ENCODE measurements at regions not wholly inside any gene's neighbourhood (a gene's known extent, or its start where the extent isn't known, plus 50 kb on each side); places are given as distances from the start of the nearest gene placed in this dataset.

- Histone ChIP-seq H3K9me2 (ENCODE audit: insufficient read depth, low read length) (no peaks in the 10 kb centered on the region), H3K9ac (ENCODE audit: low read length) (no peak overlapping the region), H3K27ac (ENCODE audit: low read length) (no peak overlapping the region), H3K36me3 (ENCODE audit: insufficient read depth, low read length) (no peaks in the 10 kb centered on the region), H3K4me3 (ENCODE audit: low read length) (no peak overlapping the region), H3K27me3 (ENCODE audit: insufficient read depth, low read depth, low read length) (no peaks in the 10 kb centered on the region), H3K79me2 (replicated peaks; ENCODE audit: insufficient read depth, low read length) (no peaks in the 10 kb centered on the region), H2AFZ (ENCODE audit: low read depth, low read length) (no peak overlapping the region), H3K9me3 (ENCODE audit: low read length) (no peaks in the 10 kb centered on the region), H4K20me1 (ENCODE audit: insufficient read depth) (no peaks in the 10 kb centered on the region), H3K4me2 (ENCODE audit: low read length) (no peak overlapping the region), H3F3A (ENCODE audit: insufficient read depth, low read length, poor library complexity, severe bottlenecking) (no peaks in the 10 kb centered on the region)
- TF ChIP-seq POLR2AphosphoS5 (IDR thresholded peaks at IDR 0.05) (no peak), TAF1 (IDR thresholded peaks at IDR 0.05; ENCODE audit: low read depth) (no peak), RAD21 (conservative IDR thresholded peaks at IDR 0.05) (no peak), MXI1 (conservative IDR thresholded peaks at IDR 0.05; ENCODE audit: poor library complexity, severe bottlenecking) (no peak), EP300 (conservative IDR thresholded peaks at IDR 0.05; ENCODE audit: poor library complexity, severe bottlenecking) (no peak), SMC3 (conservative IDR thresholded peaks at IDR 0.05; ENCODE audit: poor library complexity) (no peak), EZH2 (IDR thresholded peaks at IDR 0.05; ENCODE audit: borderline replicate concordance, insufficient read depth, low read length, poor library complexity, severe bottlenecking) (no peak)
- TF ChIP-seq, protein P1, sequence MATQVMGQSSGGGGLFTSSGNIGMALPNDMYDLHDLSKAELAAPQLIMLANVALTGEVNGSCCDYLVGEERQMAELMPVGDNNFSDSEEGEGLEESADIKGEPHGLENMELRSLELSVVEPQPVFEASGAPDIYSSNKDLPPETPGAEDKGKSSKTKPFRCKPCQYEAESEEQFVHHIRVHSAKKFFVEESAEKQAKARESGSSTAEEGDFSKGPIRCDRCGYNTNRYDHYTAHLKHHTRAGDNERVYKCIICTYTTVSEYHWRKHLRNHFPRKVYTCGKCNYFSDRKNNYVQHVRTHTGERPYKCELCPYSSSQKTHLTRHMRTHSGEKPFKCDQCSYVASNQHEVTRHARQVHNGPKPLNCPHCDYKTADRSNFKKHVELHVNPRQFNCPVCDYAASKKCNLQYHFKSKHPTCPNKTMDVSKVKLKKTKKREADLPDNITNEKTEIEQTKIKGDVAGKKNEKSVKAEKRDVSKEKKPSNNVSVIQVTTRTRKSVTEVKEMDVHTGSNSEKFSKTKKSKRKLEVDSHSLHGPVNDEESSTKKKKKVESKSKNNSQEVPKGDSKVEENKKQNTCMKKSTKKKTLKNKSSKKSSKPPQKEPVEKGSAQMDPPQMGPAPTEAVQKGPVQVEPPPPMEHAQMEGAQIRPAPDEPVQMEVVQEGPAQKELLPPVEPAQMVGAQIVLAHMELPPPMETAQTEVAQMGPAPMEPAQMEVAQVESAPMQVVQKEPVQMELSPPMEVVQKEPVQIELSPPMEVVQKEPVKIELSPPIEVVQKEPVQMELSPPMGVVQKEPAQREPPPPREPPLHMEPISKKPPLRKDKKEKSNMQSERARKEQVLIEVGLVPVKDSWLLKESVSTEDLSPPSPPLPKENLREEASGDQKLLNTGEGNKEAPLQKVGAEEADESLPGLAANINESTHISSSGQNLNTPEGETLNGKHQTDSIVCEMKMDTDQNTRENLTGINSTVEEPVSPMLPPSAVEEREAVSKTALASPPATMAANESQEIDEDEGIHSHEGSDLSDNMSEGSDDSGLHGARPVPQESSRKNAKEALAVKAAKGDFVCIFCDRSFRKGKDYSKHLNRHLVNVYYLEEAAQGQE (IDR thresholded peaks at IDR 0.05; ENCODE audit: borderline replicate concordance), result no peak
- TF ChIP-seq, protein P2, sequence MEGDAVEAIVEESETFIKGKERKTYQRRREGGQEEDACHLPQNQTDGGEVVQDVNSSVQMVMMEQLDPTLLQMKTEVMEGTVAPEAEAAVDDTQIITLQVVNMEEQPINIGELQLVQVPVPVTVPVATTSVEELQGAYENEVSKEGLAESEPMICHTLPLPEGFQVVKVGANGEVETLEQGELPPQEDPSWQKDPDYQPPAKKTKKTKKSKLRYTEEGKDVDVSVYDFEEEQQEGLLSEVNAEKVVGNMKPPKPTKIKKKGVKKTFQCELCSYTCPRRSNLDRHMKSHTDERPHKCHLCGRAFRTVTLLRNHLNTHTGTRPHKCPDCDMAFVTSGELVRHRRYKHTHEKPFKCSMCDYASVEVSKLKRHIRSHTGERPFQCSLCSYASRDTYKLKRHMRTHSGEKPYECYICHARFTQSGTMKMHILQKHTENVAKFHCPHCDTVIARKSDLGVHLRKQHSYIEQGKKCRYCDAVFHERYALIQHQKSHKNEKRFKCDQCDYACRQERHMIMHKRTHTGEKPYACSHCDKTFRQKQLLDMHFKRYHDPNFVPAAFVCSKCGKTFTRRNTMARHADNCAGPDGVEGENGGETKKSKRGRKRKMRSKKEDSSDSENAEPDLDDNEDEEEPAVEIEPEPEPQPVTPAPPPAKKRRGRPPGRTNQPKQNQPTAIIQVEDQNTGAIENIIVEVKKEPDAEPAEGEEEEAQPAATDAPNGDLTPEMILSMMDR (IDR thresholded peaks at IDR 0.05; ENCODE audit: poor library complexity, severe bottlenecking), result no peak
These were observed 595.4 kb downstream of the SLC16A7 start for GRCh38 chr12:60191271-60191670.

DNA sequence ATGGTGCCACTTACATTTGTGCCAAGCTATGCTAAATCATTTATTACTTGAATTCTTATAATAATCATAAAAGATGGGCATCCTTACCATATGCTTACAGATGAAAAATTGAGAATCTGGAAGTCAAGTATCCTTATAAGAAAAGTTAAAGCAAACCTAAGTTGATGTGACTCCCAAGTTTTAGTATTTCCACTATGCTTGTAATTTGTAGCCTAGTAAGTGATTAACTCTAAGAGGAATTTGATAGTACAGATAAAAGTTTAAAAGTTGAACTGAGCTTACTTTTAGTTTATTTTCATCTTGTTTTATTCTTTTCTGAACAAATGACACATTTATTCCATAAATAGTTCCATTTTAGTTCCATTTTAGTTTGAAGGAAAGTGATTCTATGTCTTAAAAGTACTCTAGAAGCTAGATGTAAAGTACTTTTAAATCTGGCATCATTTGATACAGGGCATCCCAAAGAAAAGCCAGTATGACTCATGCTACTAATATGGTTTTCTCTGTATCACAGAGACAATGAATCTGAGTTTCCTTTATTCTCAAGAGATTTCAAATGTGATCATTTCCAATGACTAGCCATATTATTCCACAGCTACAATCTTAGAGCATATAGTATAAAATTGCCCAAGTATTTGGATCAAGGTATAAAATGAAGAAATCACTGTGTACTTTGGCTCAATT is 596.0 kb downstream of the SLC16A7 start:
- Histone ChIP-seq H3K27ac (ENCODE audit: low read length) (no peak overlapping the region), H3K4me2 (ENCODE audit: low read length) (no peak overlapping the region), H3K79me2 (replicated peaks; ENCODE audit: insufficient read depth, low read length) (no peaks in the 10 kb centered on the region), H3K27me3 (ENCODE audit: insufficient read depth, low read depth, low read length) (no peaks in the 10 kb centered on the region), H3F3A (ENCODE audit: insufficient read depth, low read length, poor library complexity, severe bottlenecking) (no peaks in the 10 kb centered on the region), H4K20me1 (ENCODE audit: insufficient read depth) (no peaks in the 10 kb centered on the region), H2AFZ (ENCODE audit: low read depth, low read length) (no peak overlapping the region), H3K9me3 (ENCODE audit: low read length) (no peaks in the 10 kb centered on the region), H3K9ac (ENCODE audit: low read length) (no peak overlapping the region), H3K4me3 (ENCODE audit: low read length) (no peak overlapping the region), H3K36me3 (ENCODE audit: insufficient read depth, low read length) (no peaks in the 10 kb centered on the region), H3K9me2 (ENCODE audit: insufficient read depth, low read length) (no peaks in the 10 kb centered on the region)
- no peak for TF ChIP-seq SMC3 (conservative IDR thresholded peaks at IDR 0.05; ENCODE audit: poor library complexity)
- TF ChIP-seq POLR2AphosphoS5 (IDR thresholded peaks at IDR 0.05), result no peak
- TF ChIP-seq, protein P2 (IDR thresholded peaks at IDR 0.05; ENCODE audit: poor library complexity, severe bottlenecking), result no peak
- no peak for TF ChIP-seq TAF1 (IDR thresholded peaks at IDR 0.05; ENCODE audit: low read depth)
- no peak for TF ChIP-seq EZH2 (IDR thresholded peaks at IDR 0.05; ENCODE audit: borderline replicate concordance, insufficient read depth, low read length, poor library complexity, severe bottlenecking)
- no peak for TF ChIP-seq EP300 (conservative IDR thresholded peaks at IDR 0.05; ENCODE audit: poor library complexity, severe bottlenecking)
- TF ChIP-seq MXI1 (conservative IDR thresholded peaks at IDR 0.05; ENCODE audit: poor library complexity, severe bottlenecking), result no peak
- TF ChIP-seq, protein P1 (IDR thresholded peaks at IDR 0.05; ENCODE audit: borderline replicate concordance), result no peak
- TF ChIP-seq RAD21 (conservative IDR thresholded peaks at IDR 0.05), result no peak

Measured in neural cell (in vitro differentiated cells).